IPS-20b (cell line): ENCODE measurements at regions not wholly inside any gene's neighbourhood (a gene's known extent, or its start where the extent isn't known, plus 50 kb on each side); places are given as distances from the start of the nearest gene placed in this dataset.

ENCODE experiments used
- H3K27ac ChIP-seq: one replicate; pipeline ENCODE4 v1.5.1; 2013; ENCODE audit warnings: low read length
- H3K27me3 ChIP-seq: 2 replicates; pipeline ENCODE4 v1.6.1; 2013; ENCODE audit warnings: mild to moderate bottlenecking, low read length, inconsistent platforms; ENCODE audit not compliant: insufficient read depth
- H3K36me3 ChIP-seq: 2 replicates; pipeline ENCODE4 v1.6.1; 2013; ENCODE audit warnings: low read depth, mild to moderate bottlenecking, inconsistent platforms, low read length, moderate library complexity; ENCODE audit not compliant: insufficient read depth
- H3K4me1 ChIP-seq: 2 replicates; pipeline ENCODE4 v1.6.1; 2013; ENCODE audit warnings: mild to moderate bottlenecking, control low read depth, inconsistent platforms, low read length, moderate library complexity; ENCODE audit not compliant: insufficient read depth
- H3K4me3 ChIP-seq: 2 replicates; pipeline ENCODE4 v1.5.1; 2013; ENCODE audit warnings: mild to moderate bottlenecking, low read length, inconsistent platforms
- H3K9ac ChIP-seq: 2 replicates; pipeline ENCODE4 v1.6.1; 2013; ENCODE audit warnings: low read depth, mild to moderate bottlenecking, inconsistent platforms, low read length, moderate library complexity
- H3K9me3 ChIP-seq: 2 replicates; pipeline ENCODE4 v1.6.1; 2013; ENCODE audit warnings: mild to moderate bottlenecking, low read depth, low read length, inconsistent platforms; ENCODE audit not compliant: insufficient read depth

DNA sequence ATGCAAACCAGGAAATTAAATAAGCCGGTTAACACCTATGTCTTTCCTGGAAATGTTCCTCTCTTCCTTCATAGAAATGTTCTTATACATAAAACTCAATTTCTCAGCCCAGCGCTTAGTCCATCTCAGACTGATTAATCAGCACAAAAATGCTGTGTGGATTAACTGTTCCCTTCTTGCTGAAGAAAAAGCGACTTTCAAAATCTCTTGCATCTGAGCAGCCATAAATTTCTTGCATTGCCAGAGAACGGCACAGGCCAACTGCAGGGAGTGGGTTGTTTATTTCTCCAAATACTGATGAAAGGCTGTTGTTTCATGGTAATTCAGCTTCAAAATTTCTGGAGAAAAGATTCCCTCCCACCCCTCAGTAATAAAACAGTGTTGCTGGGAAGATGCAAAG is 517.6 kb downstream of the BTBD3 start:
- H3K4me1 ChIP-seq: no peaks in the 10 kb centered on the region
- no peak overlapping the region for H3K9ac ChIP-seq
- H3K36me3 ChIP-seq: no peaks in the 10 kb centered on the region
- H3K4me3 ChIP-seq: no peak overlapping the region
- no peaks in the 10 kb centered on the region for H3K27me3 ChIP-seq
- no peak overlapping the region for H3K27ac ChIP-seq
- H3K9me3 ChIP-seq: no peaks in the 10 kb centered on the region

GRCh38 chr20:12453711-12454110 is 536.0 kb downstream of the BTBD3 start:
- H3K27me3 ChIP-seq: no peaks in the 10 kb centered on the region
- no peak overlapping the region for H3K4me3 ChIP-seq
- peaks cover 16% of the 10 kb centered on the region for H3K9me3 ChIP-seq
- H3K27ac ChIP-seq: no peak overlapping the region
- no peaks in the 10 kb centered on the region for H3K36me3 ChIP-seq
- no peak overlapping the region for H3K9ac ChIP-seq
- no peaks in the 10 kb centered on the region for H3K4me1 ChIP-seq

DNA sequence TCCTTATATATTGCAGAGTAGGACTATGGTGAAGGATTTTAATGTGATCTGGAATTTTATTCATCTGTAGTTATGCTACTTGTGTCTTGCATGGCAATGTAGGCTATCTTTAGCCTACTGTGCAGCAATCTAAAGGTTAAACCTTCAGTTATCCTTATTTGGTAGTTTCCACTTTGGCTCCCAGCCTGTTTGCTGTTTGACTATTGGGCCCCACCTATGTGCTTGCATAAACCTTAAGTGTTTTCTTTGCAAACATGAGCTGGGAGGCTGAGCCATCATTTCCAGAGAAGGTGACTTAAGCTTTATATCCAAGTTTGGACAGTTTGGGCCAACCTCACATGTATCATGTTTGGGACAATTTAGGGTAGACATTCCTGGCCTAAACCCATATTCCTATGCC is 537.5 kb downstream of the BTBD3 start:
- Histone ChIP-seq H3K36me3 (no peaks in the 10 kb centered on the region), H3K9me3 (peaks cover 7% of the 10 kb centered on the region), H3K4me3 (no peak overlapping the region), H3K9ac (no peak overlapping the region), H3K27me3 (no peaks in the 10 kb centered on the region), H3K27ac (no peak overlapping the region), H3K4me1 (no peaks in the 10 kb centered on the region)

DNA sequence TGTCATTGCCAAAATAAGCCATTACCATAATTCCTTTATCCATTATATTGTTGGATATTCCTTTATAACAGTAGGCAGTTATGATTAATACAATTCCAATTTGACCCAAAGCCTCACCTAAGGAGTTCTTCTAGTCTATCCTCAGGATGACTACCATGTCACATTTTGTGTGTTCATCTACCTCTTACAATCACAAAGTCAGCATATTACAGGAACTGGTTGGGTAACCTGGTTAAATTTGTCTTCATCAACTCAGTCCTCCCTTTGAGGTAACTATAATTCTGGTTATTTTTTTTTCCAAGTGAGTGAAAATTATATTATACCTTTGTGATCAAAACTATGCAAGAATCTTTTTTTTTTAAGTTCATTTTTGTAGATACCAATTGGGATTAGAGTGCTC is 540.5 kb downstream of the BTBD3 start:
- Histone ChIP-seq H3K9me3 (no peaks in the 10 kb centered on the region), H3K4me1 (no peaks in the 10 kb centered on the region), H3K27me3 (no peaks in the 10 kb centered on the region), H3K27ac (no peak overlapping the region), H3K9ac (no peak overlapping the region), H3K4me3 (no peak overlapping the region), H3K36me3 (no peaks in the 10 kb centered on the region)

DNA sequence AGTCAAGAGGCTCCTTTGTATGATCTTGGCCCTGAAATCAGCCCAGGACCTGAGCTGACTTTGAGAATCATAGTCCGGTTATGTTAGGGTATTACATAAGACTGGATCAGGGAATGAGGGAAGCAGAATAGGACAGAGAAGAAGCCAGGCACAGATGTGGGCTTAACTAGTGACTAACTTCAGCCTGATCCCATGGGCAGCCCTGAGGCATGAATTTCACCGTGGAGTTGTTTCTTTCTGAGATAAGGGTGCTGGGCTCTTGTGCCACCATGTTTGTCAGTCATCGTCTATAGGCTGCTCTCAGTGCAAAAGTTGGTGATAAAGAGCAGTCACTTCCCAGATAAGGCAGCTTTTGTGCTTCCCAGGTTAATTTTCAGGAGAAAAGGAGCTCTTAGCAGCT is 544.7 kb upstream of the SPTLC3 start:
- H3K27me3 ChIP-seq: no peaks in the 10 kb centered on the region
- H3K4me3 ChIP-seq: no peak overlapping the region
- no peak overlapping the region for H3K27ac ChIP-seq
- no peak overlapping the region for H3K9ac ChIP-seq
- peaks cover 9% of the 10 kb centered on the region for H3K4me1 ChIP-seq
- no peaks in the 10 kb centered on the region for H3K36me3 ChIP-seq
- H3K9me3 ChIP-seq: no peaks in the 10 kb centered on the region

- H3K27me3 ChIP-seq: no peaks in the 10 kb centered on the region
These were observed 541.9 kb upstream of the SPTLC3 start for GRCh38 chr20:12466915-12467314.

DNA sequence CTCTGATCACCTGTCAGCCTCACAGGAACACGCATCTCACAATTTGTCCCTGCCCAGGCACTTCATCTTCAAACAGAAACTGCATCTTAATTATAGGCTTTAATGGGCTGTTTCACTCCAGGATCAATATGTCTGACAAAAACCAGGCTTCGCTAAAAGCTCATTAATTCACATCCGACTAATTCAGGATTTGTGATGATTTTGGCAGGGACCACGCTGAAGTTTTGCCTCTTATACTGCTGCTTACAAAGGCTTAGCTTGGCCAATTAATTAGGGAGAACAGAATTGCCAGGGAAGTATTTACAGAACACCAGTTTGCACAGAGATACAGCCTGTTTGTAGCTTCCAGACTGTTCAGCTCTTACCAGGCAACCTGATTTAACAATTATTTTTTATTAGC is 541.0 kb upstream of the SPTLC3 start:
- Histone ChIP-seq H3K9me3 (no peaks in the 10 kb centered on the region), H3K36me3 (no peaks in the 10 kb centered on the region), H3K9ac (no peak overlapping the region), H3K4me3 (no peak overlapping the region), H3K27ac (no peak overlapping the region), H3K4me1 (peaks cover 9% of the 10 kb centered on the region), H3K27me3 (no peaks in the 10 kb centered on the region)

More at GRCh38 chr20:12466915-12467314, 541.9 kb upstream of the SPTLC3 start:
- peaks cover 9% of the 10 kb centered on the region for H3K4me1 ChIP-seq
- no peak overlapping the region for H3K27ac ChIP-seq
- H3K9ac ChIP-seq: no peak overlapping the region
- no peaks in the 10 kb centered on the region for H3K9me3 ChIP-seq
- H3K36me3 ChIP-seq: no peaks in the 10 kb centered on the region
- H3K4me3 ChIP-seq: no peak overlapping the region

GRCh38 chr20:12482661-12483060 is 526.1 kb upstream of the SPTLC3 start:
- Histone ChIP-seq H3K4me3 (no peak overlapping the region), H3K4me1 (no peaks in the 10 kb centered on the region), H3K36me3 (no peaks in the 10 kb centered on the region), H3K9ac (no peak overlapping the region), H3K27ac (no peak overlapping the region), H3K9me3 (no peaks in the 10 kb centered on the region), H3K27me3 (no peaks in the 10 kb centered on the region)

DNA sequence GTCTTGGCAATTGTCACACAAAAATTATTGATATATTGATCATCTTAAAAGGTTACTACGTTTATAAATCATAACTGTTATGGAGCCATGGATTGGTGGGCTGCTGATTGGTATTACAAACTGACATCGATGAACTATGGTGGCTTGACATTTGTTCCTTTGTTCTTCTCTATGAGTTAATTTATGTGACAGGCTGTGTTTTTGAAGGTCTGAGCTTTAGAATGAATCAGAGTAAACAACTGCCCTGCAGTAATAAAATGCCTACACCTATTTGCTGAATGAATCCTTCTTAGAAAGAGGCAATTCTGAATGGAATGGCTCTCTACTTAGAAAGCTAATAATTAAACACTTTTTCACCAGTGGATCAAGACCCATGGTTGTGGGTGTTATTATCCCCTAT is 506.3 kb upstream of the SPTLC3 start:
- Histone ChIP-seq H3K27ac (no peak overlapping the region), H3K4me1 (no peaks in the 10 kb centered on the region), H3K27me3 (no peaks in the 10 kb centered on the region), H3K9ac (no peak overlapping the region), H3K36me3 (no peaks in the 10 kb centered on the region), H3K9me3 (no peaks in the 10 kb centered on the region), H3K4me3 (no peak overlapping the region)

- no peaks in the 10 kb centered on the region for H3K27me3 ChIP-seq
These were observed 504.0 kb upstream of the SPTLC3 start for GRCh38 chr20:12504779-12505178.

GRCh38 chr20:12511499-12511898 is 497.3 kb upstream of the SPTLC3 start:
- Histone ChIP-seq H3K27ac (no peak overlapping the region), H3K27me3 (no peaks in the 10 kb centered on the region), H3K4me3 (no peak overlapping the region), H3K9ac (no peak overlapping the region), H3K36me3 (no peaks in the 10 kb centered on the region), H3K4me1 (peaks cover 6% of the 10 kb centered on the region; the same call in 1 of the 2 replicates), H3K9me3 (no peaks in the 10 kb centered on the region)

More at GRCh38 chr20:12504779-12505178, 504.0 kb upstream of the SPTLC3 start:
- H3K4me1 ChIP-seq: no peaks in the 10 kb centered on the region
- no peaks in the 10 kb centered on the region for H3K36me3 ChIP-seq
- no peaks in the 10 kb centered on the region for H3K9me3 ChIP-seq
- no peak overlapping the region for H3K4me3 ChIP-seq
- no peak overlapping the region for H3K27ac ChIP-seq
- H3K9ac ChIP-seq: no peak overlapping the region

GRCh38 chr20:12512755-12513154 is 496.0 kb upstream of the SPTLC3 start:
- H3K9ac ChIP-seq: no peak overlapping the region
- no peaks in the 10 kb centered on the region for H3K27me3 ChIP-seq
- no peak overlapping the region for H3K4me3 ChIP-seq

GRCh38 chr20:12528104-12528503 is 480.7 kb upstream of the SPTLC3 start:
- Histone ChIP-seq H3K27me3 (no peaks in the 10 kb centered on the region), H3K9ac (no peak overlapping the region), H3K4me1 (no peaks in the 10 kb centered on the region), H3K36me3 (no peaks in the 10 kb centered on the region), H3K27ac (no peak overlapping the region), H3K9me3 (no peaks in the 10 kb centered on the region), H3K4me3 (no peak overlapping the region)

More at GRCh38 chr20:12512755-12513154, 496.0 kb upstream of the SPTLC3 start:
- Histone ChIP-seq H3K4me1 (peaks cover 6% of the 10 kb centered on the region; the same call in 1 of the 2 replicates), H3K36me3 (no peaks in the 10 kb centered on the region), H3K27ac (no peak overlapping the region), H3K9me3 (no peaks in the 10 kb centered on the region)
